HG03108 (cell line): ENCODE measurements at regions not wholly inside any gene's neighbourhood (a gene's known extent, or its start where the extent isn't known, plus 50 kb on each side); places are given as distances from the start of the nearest gene placed in this dataset.
"Not testable (repeated sequence)": the region's sequence is repeated elsewhere in the genome, so short reads cannot be mapped to it uniquely, and the experiment has no call there.

Experiments used
- ATAC-seq: cut with Tn5 transposase; IDR thresholded peaks from one replicate; pipeline ENCODE4 v1.9.1; 2021; ENCODE audit warnings: moderate library complexity; ENCODE audit not compliant: unreplicated experiment

DNA sequence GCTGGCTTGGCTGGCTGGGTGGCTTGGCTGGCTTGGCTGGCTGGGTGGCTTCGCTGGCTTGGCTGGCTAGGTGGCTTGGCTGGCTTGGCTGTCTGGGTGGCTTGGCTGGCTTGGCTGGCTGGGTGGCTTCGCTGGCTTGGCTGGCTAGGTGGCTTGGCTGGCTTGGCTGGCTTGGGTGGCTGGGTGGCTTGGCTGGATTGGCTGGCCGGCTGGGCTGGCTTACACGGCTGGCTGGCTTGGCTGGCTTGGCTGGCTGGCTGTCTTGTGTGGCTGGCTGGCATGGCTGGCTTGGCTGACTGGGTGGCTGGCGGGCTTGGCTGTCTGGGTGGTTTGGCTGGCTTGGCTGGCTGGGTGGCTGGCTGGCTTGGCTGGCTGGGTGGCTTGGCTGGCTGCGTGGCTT, 437.0 kb downstream of the GOLGA6L6 start:
- ATAC-seq, result not testable (repeated sequence)

DNA sequence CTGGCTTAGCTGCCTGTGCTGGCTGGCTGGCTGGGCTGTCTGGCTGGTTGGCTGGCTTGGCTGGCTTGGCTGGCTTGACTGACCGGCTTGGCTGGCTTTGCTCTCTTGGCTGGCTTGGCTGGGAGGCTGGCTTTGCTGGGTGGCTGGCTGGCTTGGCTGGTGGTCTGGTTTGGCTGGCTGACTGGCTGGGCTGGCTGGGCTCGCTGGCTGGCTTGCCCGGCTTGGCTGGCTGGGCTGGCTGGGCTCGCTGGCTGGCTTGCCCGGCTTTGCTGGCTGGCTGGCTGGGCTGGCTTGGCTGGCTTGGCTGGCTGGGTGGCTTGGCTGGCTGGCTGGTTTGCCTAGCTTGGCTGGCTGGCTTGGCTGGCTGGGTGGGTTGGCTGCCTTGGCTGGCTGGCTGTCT, 438.7 kb downstream of the GOLGA6L6 start:
- ATAC-seq, result not testable (repeated sequence)

DNA sequence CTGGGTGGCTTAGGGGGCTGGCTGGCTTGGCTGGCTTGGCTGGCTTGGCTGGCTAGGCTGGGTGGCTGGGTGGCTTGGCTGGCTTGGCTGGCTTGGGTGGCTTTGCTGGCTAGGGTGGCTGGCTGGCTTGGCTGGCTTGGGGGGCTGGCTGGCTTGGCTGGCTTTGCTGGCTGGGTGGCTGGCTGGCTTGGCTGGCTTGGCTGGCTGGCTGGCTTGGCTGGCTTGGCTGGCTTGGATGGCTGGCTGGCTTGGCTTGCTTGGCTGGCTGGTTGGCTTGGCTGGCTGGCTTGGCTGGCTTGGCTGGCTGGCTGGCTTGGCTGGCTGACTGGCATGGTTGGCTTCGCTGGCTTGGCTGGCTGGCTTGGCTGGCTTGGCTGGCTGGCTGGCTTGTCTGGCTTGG, 439.4 kb downstream of the GOLGA6L6 start:
- ATAC-seq, result not testable (repeated sequence)

DNA sequence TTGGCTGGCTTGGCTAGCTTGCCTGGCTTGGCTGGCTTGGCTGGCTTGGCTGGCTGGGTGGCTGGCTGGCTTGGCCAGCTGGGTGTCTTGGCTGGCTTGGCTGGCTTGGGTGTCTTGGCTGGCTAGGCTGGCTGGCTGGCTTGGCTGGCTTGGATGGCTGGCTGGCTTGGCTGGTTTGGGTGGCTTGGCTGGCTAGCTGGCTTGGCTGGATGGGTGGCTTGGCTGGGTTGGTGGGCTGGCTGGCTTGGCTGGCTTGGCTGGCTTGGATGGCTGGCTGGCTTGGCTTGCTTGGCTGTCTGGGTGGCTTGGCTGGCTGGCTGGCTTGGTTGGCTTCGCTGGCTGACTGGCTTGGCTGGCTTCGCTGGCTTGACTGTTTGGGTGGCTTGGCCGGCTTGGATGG, 440.3 kb downstream of the GOLGA6L6 start:
- ATAC-seq, result not testable (repeated sequence)

DNA sequence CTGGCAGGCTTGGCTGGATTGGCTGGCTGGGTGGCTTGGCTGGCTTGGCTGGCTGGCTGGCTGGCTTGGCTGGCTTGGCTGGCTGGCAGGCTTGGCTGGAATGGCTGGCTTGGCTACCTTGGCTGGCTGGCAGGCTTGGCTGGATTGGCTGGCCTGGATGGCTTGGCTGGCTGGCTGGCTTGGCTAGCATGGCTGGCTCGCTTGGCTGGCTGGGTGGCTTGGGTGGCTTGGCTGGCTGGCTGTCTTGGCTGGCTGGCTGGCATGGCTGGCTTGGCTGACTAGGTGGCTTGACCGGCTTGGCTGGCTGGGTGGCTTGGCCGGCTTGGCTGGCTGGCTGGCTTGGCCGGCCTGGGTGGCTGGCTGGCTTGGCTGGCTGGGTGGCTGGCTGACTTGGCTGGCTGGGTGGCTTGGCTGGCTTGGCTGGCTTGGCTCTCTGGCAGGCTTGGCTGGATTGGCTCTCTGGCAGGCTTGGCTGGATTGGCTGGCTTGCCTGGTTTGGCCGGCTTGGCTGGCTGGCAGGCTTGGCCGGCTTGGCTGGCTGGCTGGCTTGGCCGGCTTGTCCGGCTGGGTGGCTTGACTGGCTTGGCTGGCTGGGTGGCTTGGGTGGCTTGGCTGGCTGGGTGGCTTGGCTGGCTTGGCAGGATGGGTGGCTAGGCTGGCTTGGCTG, 440.9 kb downstream of the GOLGA6L6 start:
- not testable (repeated sequence) for ATAC-seq

DNA sequence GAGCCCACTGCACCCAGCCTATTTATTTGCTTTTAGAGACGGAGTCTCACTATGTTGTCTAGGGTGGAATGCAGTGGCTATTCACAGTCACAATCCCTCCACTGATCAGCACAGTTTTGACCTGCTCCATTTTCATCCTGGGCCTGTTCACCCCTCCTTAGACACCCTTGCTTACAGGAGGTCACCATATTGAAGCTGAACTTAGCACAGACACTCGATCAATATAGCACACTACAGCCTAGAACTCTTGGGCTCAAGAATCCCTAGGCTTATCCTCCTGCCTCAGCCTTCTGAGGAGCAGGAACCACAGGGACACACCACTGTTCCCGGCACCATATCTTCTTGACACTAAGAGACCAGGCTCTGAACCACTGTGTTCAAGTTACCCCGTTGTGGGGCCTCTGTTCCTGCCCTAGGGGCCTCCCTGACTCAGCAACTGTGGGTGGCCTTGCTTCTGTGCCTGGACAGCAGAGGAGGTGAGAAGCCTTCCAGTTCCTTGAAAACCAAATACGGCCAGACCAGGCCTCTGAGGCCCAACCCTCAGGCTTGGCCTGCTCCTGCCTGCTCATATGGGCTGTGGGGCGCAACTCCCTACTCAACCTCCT, 445.8 kb downstream of the GOLGA6L6 start:
- ATAC-seq, result not testable (repeated sequence)

DNA sequence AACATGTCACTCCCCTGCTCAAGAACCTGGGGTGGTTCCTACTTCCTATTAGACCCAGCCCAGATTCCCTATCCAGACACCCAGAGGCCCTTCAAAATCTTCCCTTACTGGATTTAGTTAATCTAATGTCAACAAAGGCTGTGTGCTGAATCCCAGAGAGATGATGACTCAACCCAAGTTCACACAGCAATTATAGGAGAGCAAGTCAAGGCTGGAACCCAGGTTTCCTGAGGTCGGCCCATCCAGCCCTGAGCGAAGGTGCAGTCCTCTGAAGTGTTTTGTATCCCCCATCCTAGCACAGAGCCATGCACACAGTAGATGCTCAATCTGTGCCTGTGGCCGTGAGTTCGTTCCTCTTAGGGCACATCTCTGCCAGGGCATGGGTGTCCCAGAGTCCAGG, 452.1 kb downstream of the GOLGA6L6 start:
- ATAC-seq, result not testable (repeated sequence)

DNA sequence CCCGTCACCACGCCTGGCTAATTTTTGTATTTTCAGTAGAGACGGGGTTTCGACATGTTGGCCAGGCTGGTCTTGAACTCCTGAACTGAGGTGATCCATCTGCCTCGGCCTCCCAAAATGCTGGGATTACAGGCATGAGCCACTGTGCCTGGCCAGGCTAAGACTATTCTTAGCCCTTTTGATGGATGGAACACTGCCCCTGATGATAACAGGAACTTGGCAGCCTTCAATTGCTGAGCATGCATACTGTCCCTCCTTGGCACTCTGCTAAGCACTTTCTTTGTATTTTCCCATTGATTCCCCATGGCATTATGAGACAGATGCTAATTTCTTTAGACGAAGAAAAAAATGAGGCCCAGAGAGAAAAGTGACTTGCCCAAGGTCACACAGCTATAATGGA, 457.6 kb downstream of the GOLGA6L6 start:
- not testable (repeated sequence) for ATAC-seq

DNA sequence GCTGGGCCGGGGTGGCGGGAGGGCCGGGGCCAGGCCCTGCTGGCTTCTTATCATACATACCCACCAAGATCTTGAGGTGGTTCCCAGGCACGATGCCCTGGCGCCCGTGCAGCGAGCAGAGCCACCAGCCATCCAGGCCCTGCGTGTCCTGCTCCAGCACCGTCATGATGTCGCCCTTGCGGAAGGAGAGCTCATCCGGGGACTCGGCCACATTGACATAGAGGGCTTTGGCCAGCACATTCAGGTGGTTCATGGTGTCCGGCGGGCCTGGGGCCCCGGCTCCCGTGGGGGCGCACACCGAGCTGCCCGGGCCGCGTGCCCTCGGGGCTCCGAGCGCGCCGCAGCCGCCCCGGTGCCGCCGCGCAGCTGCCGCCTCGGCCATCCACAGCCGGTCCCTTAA, 467.5 kb downstream of the GOLGA6L6 start:
- not testable (repeated sequence) for ATAC-seq

DNA sequence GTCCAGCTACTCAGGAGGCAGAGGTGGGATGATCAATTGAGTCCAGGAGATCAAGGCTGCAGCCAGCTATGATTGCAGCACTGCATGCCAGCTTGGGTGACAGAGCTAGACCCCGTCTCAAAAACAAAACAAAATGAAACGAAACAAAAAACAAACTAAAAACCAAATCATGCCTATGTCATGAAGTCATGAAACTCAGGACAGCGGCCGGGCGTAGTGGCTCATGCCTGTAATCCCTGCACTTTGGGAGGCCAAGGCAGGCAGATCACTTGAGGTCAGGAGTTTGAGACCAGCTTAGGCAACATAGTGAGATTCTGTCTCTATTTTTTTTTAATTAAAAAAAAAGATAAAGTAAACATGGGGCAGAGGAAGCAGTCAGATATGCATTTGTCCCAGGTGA, 472.6 kb downstream of the GOLGA6L6 start:
- not testable (repeated sequence) for ATAC-seq

DNA sequence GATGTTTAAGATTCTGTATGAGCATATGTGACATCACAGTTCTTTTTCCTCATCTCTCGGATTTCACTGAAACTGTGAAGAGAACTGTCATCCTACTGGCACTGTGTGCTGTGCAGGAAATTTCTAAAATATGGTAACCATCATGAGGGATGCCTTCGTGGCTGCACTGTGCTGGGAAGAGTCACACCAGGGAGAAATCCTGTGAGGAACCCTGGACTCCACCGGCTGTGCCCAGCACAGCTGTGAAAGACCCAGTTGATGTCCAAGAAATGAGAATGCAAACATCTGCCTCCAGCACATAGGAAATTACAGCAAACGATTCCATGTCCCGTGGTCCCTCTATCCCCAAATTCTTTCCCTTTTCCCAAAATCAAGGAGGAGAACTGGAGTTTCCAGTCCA, 475.4 kb downstream of the GOLGA6L6 start:
- ATAC-seq, result not testable (repeated sequence)

DNA sequence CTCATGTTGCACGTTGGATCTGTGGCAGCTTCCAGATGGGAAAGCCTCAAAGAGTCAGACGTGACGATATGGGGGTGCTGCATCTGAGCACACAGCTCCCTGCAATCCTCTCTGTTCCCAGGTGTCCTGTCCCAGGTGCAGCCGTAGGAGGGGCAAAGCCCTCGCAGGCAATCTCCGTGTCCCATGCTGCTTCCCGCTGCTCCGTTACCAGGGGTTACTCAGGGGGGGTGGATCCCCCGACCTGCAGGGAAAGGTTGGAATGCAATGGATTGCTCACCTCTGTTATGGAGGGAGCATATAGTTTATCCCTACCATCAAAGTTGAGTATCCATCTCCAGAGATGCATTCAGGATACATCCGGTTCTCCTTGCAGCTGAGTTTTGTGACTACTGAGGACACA, 476.1 kb downstream of the GOLGA6L6 start:
- not testable (repeated sequence) for ATAC-seq

DNA sequence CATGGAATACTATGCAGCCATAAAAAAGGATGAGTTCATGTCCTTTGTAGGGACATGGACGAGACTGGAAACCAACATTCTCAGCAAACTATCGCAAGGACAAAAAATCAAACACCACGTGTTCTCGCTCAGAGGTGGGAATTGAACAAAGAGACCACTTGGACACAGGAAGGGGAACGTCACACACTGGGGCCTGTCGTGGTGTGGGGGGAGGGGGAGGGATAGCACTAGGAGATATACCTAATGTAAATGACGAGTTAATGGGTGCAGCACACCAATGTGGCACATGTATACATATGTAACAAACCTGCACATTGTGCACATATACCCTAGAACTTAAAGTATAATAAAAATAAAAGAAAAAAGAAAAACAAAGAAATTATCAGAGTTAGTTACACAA, 478.4 kb downstream of the GOLGA6L6 start:
- not testable (repeated sequence) for ATAC-seq

DNA sequence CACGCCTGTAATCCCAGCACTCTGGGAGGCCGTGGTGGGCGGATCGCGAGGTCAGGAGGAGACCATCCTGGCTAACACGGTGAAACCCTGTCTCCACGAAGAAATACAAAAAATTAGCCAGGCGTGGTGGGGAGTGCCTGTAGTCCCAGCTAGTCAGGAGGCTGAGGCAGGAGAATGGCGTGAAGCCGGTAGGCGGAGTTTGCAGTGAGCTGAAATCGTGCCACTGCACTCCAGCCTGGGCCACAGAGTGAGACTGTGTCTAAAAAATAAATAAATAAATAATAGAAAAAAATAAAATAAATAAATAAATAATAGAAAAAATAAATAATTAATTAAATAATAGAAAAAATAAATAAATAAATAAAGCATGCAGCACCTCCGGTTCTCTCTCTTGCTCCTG, 480.8 kb downstream of the GOLGA6L6 start:
- not testable (repeated sequence) for ATAC-seq

DNA sequence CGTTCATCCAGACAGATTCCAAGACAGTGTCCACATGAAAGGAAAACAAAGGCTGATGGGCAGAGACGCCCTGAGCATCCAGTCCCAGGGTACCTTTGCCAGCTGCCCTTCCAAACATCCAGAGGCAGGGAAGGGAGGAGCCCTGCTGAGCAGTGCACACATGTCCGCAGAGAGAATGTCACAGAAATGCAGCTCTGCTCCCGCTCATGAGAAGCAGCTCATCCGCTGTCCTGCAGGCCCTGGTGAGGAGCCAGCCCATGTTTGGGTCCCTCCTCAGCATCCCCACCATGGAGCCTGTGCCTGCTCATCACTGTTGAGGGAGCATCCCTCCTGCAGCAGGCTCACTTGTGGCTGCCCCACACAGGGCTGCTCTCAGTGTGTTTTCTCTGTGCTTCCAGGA, 484.7 kb downstream of the GOLGA6L6 start:
- ATAC-seq, result not testable (repeated sequence)

DNA sequence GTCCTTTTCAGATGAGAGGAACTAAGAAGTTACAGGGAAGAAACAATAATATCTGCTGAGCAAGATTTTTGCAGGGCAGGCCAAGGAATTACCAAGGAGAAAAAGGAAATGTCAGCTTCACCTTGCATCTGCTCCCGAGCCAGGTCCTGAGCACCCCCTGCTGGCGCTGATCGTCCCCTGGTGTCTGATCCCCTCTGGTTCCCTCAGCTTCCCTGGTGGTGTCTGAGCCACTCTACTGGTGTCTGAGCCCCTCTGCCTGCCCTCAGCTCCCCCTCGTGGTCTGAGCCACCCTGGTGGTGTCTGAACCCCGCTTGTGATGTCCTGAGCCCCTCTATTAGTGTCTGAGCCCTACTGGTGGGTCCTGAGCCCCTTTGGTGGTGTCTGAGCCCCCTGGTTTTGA, 485.7 kb downstream of the GOLGA6L6 start:
- not testable (repeated sequence) for ATAC-seq

DNA sequence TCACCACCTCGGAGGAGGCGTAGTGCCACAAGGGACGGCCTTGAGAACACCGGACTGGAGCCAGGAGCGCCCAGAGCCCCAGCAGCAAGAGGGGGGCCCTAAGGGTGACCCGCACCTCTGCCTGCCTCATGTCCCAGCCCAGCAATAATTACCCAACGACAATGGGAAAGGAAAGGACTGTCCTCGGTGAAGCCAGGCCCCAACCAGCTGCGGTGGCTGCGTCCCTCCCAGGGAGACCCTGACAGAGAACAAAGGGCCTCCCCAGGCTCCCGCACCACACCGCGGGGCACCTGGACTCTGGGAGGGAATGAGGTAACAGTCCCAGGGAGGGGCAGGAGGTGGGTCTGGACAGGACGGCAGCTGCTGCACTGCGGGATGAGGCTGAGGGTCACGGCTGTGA, 493.4 kb downstream of the GOLGA6L6 start:
- ATAC-seq, result not testable (repeated sequence)

DNA sequence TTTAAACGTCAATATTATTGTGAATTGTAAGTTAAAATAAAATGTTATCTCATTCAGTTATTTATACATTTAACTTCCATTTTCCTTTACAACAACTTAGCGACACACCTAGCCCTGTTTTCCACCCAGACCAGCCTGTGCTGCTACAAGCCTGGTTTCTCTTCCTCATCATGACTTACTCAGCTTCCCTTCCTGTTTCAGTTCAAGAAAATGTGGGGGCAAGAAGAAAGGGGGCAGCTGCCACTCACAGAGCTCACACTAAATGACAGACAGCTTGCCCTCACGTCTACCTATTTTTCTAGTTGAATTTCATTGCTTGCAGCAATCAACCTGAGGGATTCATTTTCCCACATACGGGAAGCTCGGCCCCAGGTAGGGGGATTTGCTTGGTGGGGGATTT, 496.4 kb downstream of the GOLGA6L6 start:
- not testable (repeated sequence) for ATAC-seq

DNA sequence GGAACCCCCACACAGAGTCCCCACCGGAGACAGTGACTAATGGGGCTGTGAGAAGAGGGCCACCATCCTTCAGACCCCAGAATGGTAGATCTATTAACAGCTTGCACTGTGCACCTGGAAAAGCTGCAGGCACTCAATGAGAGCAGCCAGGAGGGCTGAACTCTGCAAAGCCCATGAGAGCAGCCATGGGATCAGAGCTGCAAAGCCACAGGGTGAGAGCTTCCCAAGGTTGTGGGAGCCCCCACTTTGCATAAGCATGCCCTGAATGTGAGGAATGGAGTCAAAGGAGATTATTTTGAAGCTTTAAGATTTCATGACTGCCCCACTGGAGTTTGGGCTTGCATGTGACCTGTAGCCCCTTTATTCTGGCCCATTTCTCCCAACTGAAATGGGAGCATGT, 500.9 kb downstream of the GOLGA6L6 start:
- ATAC-seq, result not testable (repeated sequence)

DNA sequence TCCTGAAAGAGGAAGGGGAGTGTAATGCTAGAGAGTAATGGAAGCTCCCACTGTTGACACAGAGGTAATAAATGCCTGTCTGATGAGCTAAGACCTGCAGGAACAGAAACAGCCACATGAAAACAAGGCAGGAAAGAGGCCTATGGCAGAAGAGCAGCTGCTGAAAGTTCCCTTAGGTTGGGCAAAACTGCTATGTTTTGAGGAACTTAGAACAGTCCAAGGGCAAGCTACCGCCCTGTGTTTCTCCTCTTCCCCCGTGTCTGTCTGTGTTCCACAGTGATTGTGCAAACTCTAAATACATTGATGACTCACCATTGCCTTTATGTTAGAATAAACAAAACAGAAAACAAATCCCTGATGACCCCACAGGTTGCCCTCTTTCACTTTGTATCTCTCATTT, 516.6 kb downstream of the GOLGA6L6 start:
- not testable (repeated sequence) for ATAC-seq

DNA sequence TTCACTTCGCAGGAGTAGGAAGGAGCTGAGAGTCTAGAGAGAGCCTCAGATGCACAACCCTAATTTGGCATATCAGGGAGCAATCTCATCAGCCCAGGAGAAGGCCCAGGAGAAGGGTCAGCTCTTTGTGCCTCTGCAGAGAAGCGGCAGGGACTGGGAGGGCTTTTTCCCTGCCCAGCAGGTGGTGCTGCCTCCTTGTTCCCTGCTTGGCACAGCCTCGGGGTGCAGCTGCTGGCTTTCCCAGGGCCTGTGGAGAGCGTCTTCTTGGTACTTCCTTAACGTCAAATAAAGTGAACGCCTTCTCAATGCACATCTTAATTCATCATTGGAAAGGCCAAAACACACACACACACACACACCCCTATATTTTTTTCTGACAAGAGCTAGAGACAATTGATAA, 519.3 kb downstream of the GOLGA6L6 start:
- ATAC-seq, result not testable (repeated sequence)

DNA sequence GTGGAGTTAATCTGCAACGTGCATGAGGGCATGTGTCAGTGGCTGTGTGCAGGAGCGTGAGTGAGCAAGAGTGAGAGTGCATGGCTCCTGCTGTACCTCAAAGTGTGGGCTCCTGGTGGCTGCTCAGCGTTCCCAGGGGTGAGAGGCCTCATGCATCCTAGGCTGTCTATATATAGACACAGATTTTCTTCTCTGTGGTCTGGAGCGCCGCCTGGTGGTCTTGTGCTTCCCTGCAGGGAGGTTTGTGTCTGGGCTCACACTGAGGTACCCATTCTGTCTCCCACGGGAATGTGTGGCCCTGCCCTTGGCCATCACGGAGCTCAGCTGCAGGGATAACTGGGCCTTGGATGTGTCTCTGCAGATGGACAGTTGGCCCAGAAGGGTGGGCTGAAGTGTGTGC, 520.2 kb downstream of the GOLGA6L6 start:
- ATAC-seq, result not testable (repeated sequence)

DNA sequence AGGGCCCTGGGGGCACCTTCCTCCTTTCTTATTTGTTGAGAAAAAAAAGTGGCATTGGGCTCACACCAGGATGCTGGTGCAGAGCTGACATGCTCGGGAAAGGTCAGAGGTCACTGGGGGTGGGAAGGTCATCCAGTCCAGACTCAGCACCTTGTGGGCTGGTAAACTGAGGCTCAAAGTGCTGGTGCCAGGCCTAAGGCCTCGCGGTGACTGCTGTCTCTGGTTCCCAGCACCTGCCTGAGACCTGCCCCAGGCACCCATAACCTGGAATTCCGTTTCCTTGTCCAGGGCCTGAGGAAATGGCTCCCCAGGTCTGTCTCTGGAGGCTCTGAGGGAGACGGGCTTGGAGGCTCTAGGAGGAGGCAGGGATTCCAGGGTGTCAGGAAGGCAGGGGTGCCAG, 521.0 kb downstream of the GOLGA6L6 start:
- not testable (repeated sequence) for ATAC-seq
